DND-41 (cell line): ENCODE measurements at regions not wholly inside any gene's neighbourhood (a gene's known extent, or its start where the extent isn't known, plus 50 kb on each side); places are given as distances from the start of the nearest gene placed in this dataset.

Experiments used
- ATAC-seq: fragments of 200-7000 bp; cut with Tn5 transposase; 3 replicates; pipeline ENCODE4 v1.9.1; 2021; ENCODE audit warnings: low read depth; ENCODE audit not compliant: insufficient read depth
- DNase-seq: peaks from one replicate; pipeline ENCODE4 v3.0.0-alpha.2; 2020
- H2AFZ ChIP-seq: 2 replicates; pipeline ENCODE4 v1.6.0; 2012; ENCODE audit warnings: low read depth, low read length
- H3K27ac ChIP-seq: 2 replicates; pipeline ENCODE4 v1.5.1; 2012; ENCODE audit warnings: low read length, inconsistent platforms
- H3K27me3 ChIP-seq: fragments of 200-600 bp; sonication (generic); 2 replicates; pipeline ENCODE4 v1.6.0; 2012; ENCODE audit warnings: low read length, mild to moderate bottlenecking, inconsistent platforms; ENCODE audit not compliant: insufficient read depth, poor library complexity
- H3K36me3 ChIP-seq: 2 replicates; pipeline ENCODE4 v1.5.1; 2012; ENCODE audit warnings: low read length, inconsistent platforms; ENCODE audit not compliant: insufficient read depth
- H3K4me1 ChIP-seq: 2 replicates; pipeline ENCODE4 v1.5.1; 2012; ENCODE audit warnings: mild to moderate bottlenecking, low read length; ENCODE audit not compliant: insufficient read depth
- H3K4me2 ChIP-seq: 2 replicates; pipeline ENCODE4 v1.6.0; 2012; ENCODE audit warnings: mild to moderate bottlenecking, moderate library complexity, low read length, inconsistent platforms; ENCODE audit not compliant: insufficient read depth
- H3K4me3 ChIP-seq, 2 experiments: fragments of 200-600 bp in 1 of 2; shearing (Covaris generic) in 1 of 2; 2 replicates each; pipeline ENCODE4 v1.5.1; 2012 to 2016; ENCODE audit warnings: inconsistent platforms in 2 of 2, low read length in 2 of 2, mild to moderate bottlenecking in 2 of 2, low read depth in 1 of 2, moderate library complexity in 1 of 2
- H3K79me2 ChIP-seq: 2 replicates; pipeline ENCODE4 v1.6.0; 2012; ENCODE audit warnings: low read length, inconsistent platforms; ENCODE audit not compliant: insufficient read depth
- H3K9ac ChIP-seq: 2 replicates; pipeline ENCODE4 v1.6.0; 2012; ENCODE audit warnings: low read depth, mild to moderate bottlenecking, inconsistent platforms, low read length, moderate library complexity
- H3K9me3 ChIP-seq: 2 replicates; pipeline ENCODE4 v1.5.1; 2012; ENCODE audit warnings: low read length, moderate library complexity, mild to moderate bottlenecking, inconsistent platforms; ENCODE audit not compliant: insufficient read depth, severe bottlenecking
- H4K20me1 ChIP-seq: 2 replicates; pipeline ENCODE4 v1.6.0; 2012; ENCODE audit warnings: low read length; ENCODE audit not compliant: insufficient read depth
- CTCF ChIP-seq: IDR thresholded peaks from 2 replicates; pipeline ENCODE4 v1.5.1; 2012; ENCODE audit warnings: borderline replicate concordance, low read length, moderate library complexity, mild to moderate bottlenecking; ENCODE audit not compliant: poor library complexity, severe bottlenecking; ENCODE audit errors: extremely low read depth
- EZH2 ChIP-seq: IDR thresholded peaks from 3 replicates; pipeline ENCODE4 v1.6.1; 2012; ENCODE audit warnings: borderline replicate concordance, low read depth, mild to moderate bottlenecking, moderate library complexity, low read length, inconsistent platforms; ENCODE audit not compliant: severe bottlenecking

- Histone ChIP-seq H2AFZ (no peak overlapping the region), H3K27ac (no peak overlapping the region), H3K4me1 (no peaks in the 10 kb centered on the region), H3K9ac (no peak overlapping the region), H3K79me2 (no peaks in the 10 kb centered on the region), H3K4me2 (no peak overlapping the region), H4K20me1 (no peaks in the 10 kb centered on the region), H3K27me3 (no peaks in the 10 kb centered on the region), H3K36me3 (no peaks in the 10 kb centered on the region), H3K9me3 (no peaks in the 10 kb centered on the region), H3K4me3 (no peak overlapping the region)
- no peak for ATAC-seq
- DNase-seq = no peak
- TF ChIP-seq CTCF (no peak), EZH2 (no peak)
These were observed 113.7 kb upstream of the PALMD start for GRCh38 chr1:99532276-99532580.

- no peaks in the 10 kb centered on the region for H3K36me3 ChIP-seq
- no peak overlapping the region for H3K4me3 ChIP-seq
- no peaks in the 10 kb centered on the region for H3K27me3 ChIP-seq
- TF ChIP-seq EZH2 (no peak), CTCF (no peak)
- H3K9ac ChIP-seq = no peak overlapping the region
- H3K4me2 ChIP-seq = no peak overlapping the region
- no peaks in the 10 kb centered on the region for H4K20me1 ChIP-seq
- no peak overlapping the region for H2AFZ ChIP-seq
- H3K9me3 ChIP-seq = no peaks in the 10 kb centered on the region
- DNase-seq (no peak), ATAC-seq (no peak)
- H3K79me2 ChIP-seq = no peaks in the 10 kb centered on the region
- H3K27ac ChIP-seq = no peak overlapping the region
- H3K4me1 ChIP-seq = no peaks in the 10 kb centered on the region
These were observed 111.8 kb upstream of the PALMD start for GRCh38 chr1:99533909-99534637.

- ATAC-seq (no peak), DNase-seq (no peak)
- H2AFZ ChIP-seq = no peak overlapping the region
- no peak overlapping the region for H3K9ac ChIP-seq
- TF ChIP-seq CTCF (no peak), EZH2 (no peak)
- H4K20me1 ChIP-seq = no peaks in the 10 kb centered on the region
- no peaks in the 10 kb centered on the region for H3K4me1 ChIP-seq
- H3K27me3 ChIP-seq = no peaks in the 10 kb centered on the region
- no peak overlapping the region for H3K4me3 ChIP-seq
- H3K36me3 ChIP-seq = no peaks in the 10 kb centered on the region
- H3K79me2 ChIP-seq = no peaks in the 10 kb centered on the region
- no peak overlapping the region for H3K4me2 ChIP-seq
- no peaks in the 10 kb centered on the region for H3K9me3 ChIP-seq
- H3K27ac ChIP-seq = no peak overlapping the region
These were observed 111.3 kb upstream of the PALMD start for GRCh38 chr1:99534638-99534930.
